Neuronal stem cell (in vitro differentiated cells): ENCODE measurements at regions not wholly inside any gene's neighbourhood (a gene's known extent, or its start where the extent isn't known, plus 50 kb on each side); places are given as distances from the start of the nearest gene placed in this dataset.
"Not testable (repeated sequence)": the region's sequence is repeated elsewhere in the genome, so short reads cannot be mapped to it uniquely, and the experiment has no call there.

Source experiments
- DNase-seq: peaks from one replicate; pipeline ENCODE4 v3.0.0-alpha.2; 2013; ENCODE audit warnings: low spot score
- H2AFZ ChIP-seq: one replicate; pipeline ENCODE4 v1.6.1; 2013; ENCODE audit warnings: mild to moderate bottlenecking, low read length, inconsistent platforms
- H2AK5ac ChIP-seq: 2 replicates; pipeline ENCODE4 v1.6.1; 2013; ENCODE audit warnings: low read depth, mild to moderate bottlenecking, inconsistent platforms, low read length, moderate library complexity, mixed read lengths
- H2BK120ac ChIP-seq: 2 replicates; pipeline ENCODE4 v1.6.1; 2013; ENCODE audit warnings: low read depth, mild to moderate bottlenecking, inconsistent platforms, low read length, moderate library complexity, mixed read lengths
- H2BK12ac ChIP-seq: one replicate; pipeline ENCODE4 v1.6.1; 2013; ENCODE audit warnings: low read length, inconsistent platforms
- H2BK15ac ChIP-seq: 2 replicates; pipeline ENCODE4 v1.6.1; 2013; ENCODE audit warnings: mild to moderate bottlenecking, low read length, inconsistent platforms, mixed read lengths
- H2BK5ac ChIP-seq: one replicate; pipeline ENCODE4 v1.6.1; 2013; ENCODE audit warnings: inconsistent platforms, mild to moderate bottlenecking, low read length, moderate library complexity
- H3K14ac ChIP-seq: one replicate; pipeline ENCODE4 v1.6.1; 2013; ENCODE audit warnings: low read length, inconsistent platforms
- H3K18ac ChIP-seq: 2 replicates; pipeline ENCODE4 v1.6.1; 2013; ENCODE audit warnings: low read length, inconsistent platforms
- H3K23ac ChIP-seq: 2 replicates; pipeline ENCODE4 v1.6.1; 2013; ENCODE audit warnings: low read depth, mild to moderate bottlenecking, mixed read lengths, low read length, inconsistent platforms; ENCODE audit not compliant: poor library complexity
- H3K27ac ChIP-seq: replicated peaks from 3 replicates; pipeline ENCODE4 v1.5.1; 2013; ENCODE audit warnings: low read length, inconsistent platforms
- H3K27me3 ChIP-seq, 3 experiments: 2 replicates each; pipeline ENCODE4 v1.6.1; 2013; ENCODE audit warnings: low read length in 3 of 3, mild to moderate bottlenecking in 2 of 3, inconsistent platforms in 1 of 3, low read depth in 1 of 3, mixed read lengths in 1 of 3, moderate library complexity in 1 of 3; ENCODE audit not compliant: control insufficient read depth in 3 of 3, insufficient read depth in 3 of 3
- H3K36me3 ChIP-seq, 2 donors: replicated peaks in 1 of 2; 2 replicates each; pipeline ENCODE4 v1.6.1; 2013; ENCODE audit warnings: low read length in 2 of 2; ENCODE audit not compliant: control insufficient read depth in 2 of 2, insufficient read depth in 2 of 2
- H3K4ac ChIP-seq: 2 replicates; pipeline ENCODE4 v1.6.1; 2013; ENCODE audit warnings: inconsistent platforms, mild to moderate bottlenecking, low read length, moderate library complexity
- H3K4me1 ChIP-seq, 2 donors: 1 replicate in 1 of 2; 2 replicates in 1 of 2; pipeline ENCODE4 v1.6.1; 2013; ENCODE audit warnings: low read length in 2 of 2, low read depth in 1 of 2; ENCODE audit not compliant: control insufficient read depth in 2 of 2, insufficient read depth in 1 of 2
- H3K4me2 ChIP-seq: one replicate; pipeline ENCODE4 v1.6.1; 2013; ENCODE audit warnings: mild to moderate bottlenecking, low read length, inconsistent platforms; ENCODE audit not compliant: insufficient read depth, poor library complexity, severe bottlenecking
- H3K4me3 ChIP-seq, 2 donors: 2 replicates each; pipeline ENCODE4 v1.5.1; 2013; ENCODE audit warnings: low read length in 2 of 2, mild to moderate bottlenecking in 2 of 2, inconsistent platforms in 1 of 2, moderate library complexity in 1 of 2
- H3K79me1 ChIP-seq: one replicate; pipeline ENCODE4 v1.6.1; 2013; ENCODE audit warnings: low read depth, mild to moderate bottlenecking, inconsistent platforms, low read length, moderate library complexity
- H3K9ac ChIP-seq: one replicate; pipeline ENCODE4 v1.6.1; 2013; ENCODE audit warnings: mild to moderate bottlenecking, low read depth, low read length, inconsistent platforms; ENCODE audit not compliant: poor library complexity
- H3K9me3 ChIP-seq, 2 donors: replicated peaks in 1 of 2; 2 replicates each; pipeline versions ENCODE3 to v1.6.1; 2013; ENCODE audit warnings: low read length in 2 of 2, mild to moderate bottlenecking in 2 of 2, inconsistent platforms in 1 of 2, low read depth in 1 of 2, mixed read lengths in 1 of 2, moderate library complexity in 1 of 2; ENCODE audit not compliant: control insufficient read depth in 2 of 2, insufficient read depth in 1 of 2
- H4K8ac ChIP-seq: one replicate; pipeline ENCODE4 v1.6.1; 2013; ENCODE audit warnings: low read depth, mild to moderate bottlenecking, inconsistent platforms, low read length, moderate library complexity
- H4K91ac ChIP-seq: one replicate; pipeline ENCODE4 v1.6.1; 2013; ENCODE audit warnings: low read length, low read depth, mild to moderate bottlenecking, inconsistent platforms; ENCODE audit not compliant: poor library complexity
- WGBS, 2 donors: extraction: QIAGEN DNeasy Blood & Tissue Kit; methylation state at CpG; one replicate each; pipeline ENCODE4 v1.1.7; 2013; ENCODE audit warnings: missing lambda C conversion rate in 2 of 2, mixed read lengths in 1 of 2; ENCODE audit not compliant: insufficient read length in 2 of 2, insufficient replicate concordance in 1 of 2; ENCODE audit errors: extremely low coverage in 2 of 2; 5-methylcytosine and 5-hydroxymethylcytosine counted together

DNA sequence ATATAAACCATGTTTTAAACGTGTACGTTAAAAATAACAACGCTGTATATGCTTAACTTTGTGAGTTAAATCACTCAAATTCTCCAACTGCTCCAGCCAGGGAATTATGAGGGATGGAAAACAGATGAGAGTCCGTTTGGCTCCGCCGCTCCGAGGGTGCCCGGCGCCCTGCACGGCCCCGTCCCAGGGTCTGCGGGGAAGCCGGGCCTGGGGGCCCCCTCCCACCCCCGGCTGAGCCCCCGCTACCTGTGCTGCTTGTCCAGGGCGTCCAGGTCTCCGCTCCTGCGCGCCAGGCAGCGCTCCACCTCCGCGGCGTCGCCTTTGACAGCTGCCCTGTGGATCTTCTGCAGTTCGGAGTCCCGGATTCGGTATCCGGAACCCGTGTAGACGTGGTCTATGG is 415.5 kb downstream of the FOXD4L4 start:
- H3K14ac ChIP-seq, H3K36me3 ChIP-seq, H2BK12ac ChIP-seq, H3K18ac ChIP-seq, H3K27me3 ChIP-seq, H3K9ac ChIP-seq, H2AK5ac ChIP-seq, H2BK15ac ChIP-seq, H4K91ac ChIP-seq, H3K23ac ChIP-seq, H3K9me3 ChIP-seq, H3K27ac ChIP-seq, H3K4me2 ChIP-seq, H2BK5ac ChIP-seq, H3K79me1 ChIP-seq, H4K8ac ChIP-seq, H3K4ac ChIP-seq, H2AFZ ChIP-seq, H2BK120ac ChIP-seq, DNase-seq, H3K4me1 ChIP-seq: not testable (repeated sequence)
- WGBS, 2 donors: no CpG with 5 or more reads among the region's 30 CpGs
- peak overlapping the region in 1 of 2 donors; percentile 24 for H3K4me3 ChIP-seq

DNA sequence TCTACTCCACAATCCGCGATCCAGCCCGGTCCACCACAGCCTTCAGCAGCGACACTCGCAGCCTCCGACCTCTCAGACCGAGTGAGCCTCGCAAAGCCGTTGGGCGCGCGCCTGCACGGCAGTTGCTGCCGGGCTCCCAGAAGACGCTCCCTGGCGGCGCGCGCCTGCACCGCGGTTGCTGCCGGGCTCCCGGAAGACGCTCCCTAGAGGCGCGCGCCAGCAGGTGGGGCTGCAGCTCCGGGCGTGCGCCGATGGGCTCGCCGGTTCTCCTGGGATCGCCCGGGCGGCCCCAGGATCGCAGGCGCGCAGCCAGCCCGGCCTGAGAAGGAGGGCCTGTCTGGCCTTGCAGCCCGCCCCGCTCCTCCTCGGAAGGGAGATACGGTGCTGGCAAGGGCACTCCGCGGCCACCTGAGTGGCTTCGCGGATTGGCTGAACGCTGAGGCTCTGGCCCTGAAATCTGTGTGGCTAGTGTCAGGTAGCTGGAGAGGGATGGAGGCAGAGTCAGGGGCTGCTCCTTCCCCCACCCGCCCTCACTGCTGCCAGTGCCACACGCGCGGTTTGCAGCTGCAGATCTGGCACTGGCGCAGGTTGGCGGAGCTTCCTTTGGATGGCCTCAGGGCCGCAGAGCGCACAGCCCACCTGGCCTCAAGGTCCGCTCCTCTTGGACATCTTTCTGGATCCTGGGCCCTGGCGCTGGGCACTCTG is 416.2 kb downstream of the FOXD4L4 start:
- not testable (repeated sequence) for H3K18ac ChIP-seq, H3K14ac ChIP-seq, H2BK15ac ChIP-seq, H2AK5ac ChIP-seq, H4K91ac ChIP-seq, H3K79me1 ChIP-seq, H4K8ac ChIP-seq, H3K27me3 ChIP-seq, H2BK12ac ChIP-seq, H3K4me1 ChIP-seq, H3K9ac ChIP-seq, H3K23ac ChIP-seq, H2BK120ac ChIP-seq, H3K36me3 ChIP-seq, H3K27ac ChIP-seq, H3K4ac ChIP-seq, H3K9me3 ChIP-seq, H2BK5ac ChIP-seq
- DNase-seq: peak; percentile 64
- H3K4me3 ChIP-seq: peak overlapping the region in 1 of 2 donors; percentile 20
- peak overlapping the region; percentile 56 for H2AFZ ChIP-seq
- no CpG with 5 or more reads among the region's 59 CpGs for WGBS, 2 donors
- peak overlapping the region; percentile 18 for H3K4me2 ChIP-seq

DNA sequence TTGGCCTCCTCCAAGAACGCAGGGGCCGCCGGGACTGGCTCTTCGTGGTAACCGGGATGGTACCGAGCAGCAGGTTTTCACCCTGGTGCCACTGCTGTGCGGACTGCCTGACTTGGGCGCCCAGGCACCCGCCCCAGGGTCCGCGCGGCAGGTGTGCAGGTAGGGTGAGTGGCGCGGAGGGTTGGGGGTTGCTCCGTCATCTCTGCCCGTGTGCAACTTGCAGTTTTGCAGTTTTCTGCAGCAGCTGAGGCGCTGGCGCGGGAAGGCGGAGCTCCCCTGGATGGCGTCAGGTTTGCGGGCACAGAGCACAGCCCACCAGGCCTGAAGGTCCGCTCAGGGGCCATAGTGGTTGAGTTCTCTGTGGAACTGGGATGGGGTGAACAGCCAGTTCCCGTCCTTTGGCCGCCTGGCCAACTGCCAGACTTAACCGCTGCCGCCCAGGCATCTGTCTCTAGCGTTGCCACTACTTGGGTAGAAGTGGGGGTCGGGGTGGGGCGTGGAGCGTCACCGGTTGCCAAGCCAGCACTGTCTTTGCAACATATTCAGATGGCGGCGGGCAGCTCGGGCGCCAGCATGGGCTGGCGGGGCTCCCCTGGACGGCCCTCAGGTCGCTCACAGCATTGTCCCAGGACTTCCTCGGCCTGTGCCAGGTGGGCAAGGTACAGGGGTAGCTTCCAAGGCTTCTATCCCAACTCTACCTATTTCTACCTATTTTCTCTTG is 417.2 kb downstream of the FOXD4L4 start:
- not testable (repeated sequence) for H3K4me3 ChIP-seq, H3K79me1 ChIP-seq, H4K8ac ChIP-seq, H3K4ac ChIP-seq, H3K4me1 ChIP-seq, H3K14ac ChIP-seq, H3K18ac ChIP-seq, H4K91ac ChIP-seq, H2AK5ac ChIP-seq, H3K4me2 ChIP-seq, H2BK120ac ChIP-seq, H3K9me3 ChIP-seq, H2BK15ac ChIP-seq, H3K23ac ChIP-seq, H2BK12ac ChIP-seq, H3K9ac ChIP-seq, DNase-seq, H3K27ac ChIP-seq, H3K36me3 ChIP-seq, H2AFZ ChIP-seq, H3K27me3 ChIP-seq, H2BK5ac ChIP-seq
- no CpG with 5 or more reads among the region's 40 CpGs for WGBS, 2 donors

DNA sequence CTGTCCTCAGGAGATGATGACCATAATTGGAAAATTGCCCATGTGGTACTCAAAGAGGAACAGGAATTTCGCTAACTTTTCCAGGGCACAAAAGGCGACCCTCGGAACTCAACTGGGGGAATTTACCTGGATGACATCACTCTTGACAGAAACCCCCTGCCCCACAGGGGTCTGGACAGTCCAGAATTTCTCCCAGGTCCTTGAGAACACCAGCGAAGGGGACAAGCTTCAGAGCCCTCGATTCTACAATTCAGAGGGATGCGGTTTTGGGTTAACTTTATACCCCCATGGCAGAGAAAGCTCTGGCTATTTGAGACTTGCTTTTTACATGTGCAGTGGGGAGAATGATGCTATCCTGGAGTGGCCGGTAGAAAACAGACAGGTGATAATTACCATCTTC is 445.4 kb downstream of the FOXD4L4 start:
- H3K36me3 ChIP-seq, DNase-seq, H3K4me3 ChIP-seq, H3K18ac ChIP-seq, H2AFZ ChIP-seq, H4K91ac ChIP-seq, H3K4me2 ChIP-seq, H2BK120ac ChIP-seq, H4K8ac ChIP-seq, H3K4me1 ChIP-seq, H2BK15ac ChIP-seq, H2BK5ac ChIP-seq, H3K9me3 ChIP-seq, H2BK12ac ChIP-seq, H2AK5ac ChIP-seq, H3K79me1 ChIP-seq, H3K9ac ChIP-seq, H3K23ac ChIP-seq, H3K27me3 ChIP-seq, H3K4ac ChIP-seq, H3K14ac ChIP-seq, H3K27ac ChIP-seq: not testable (repeated sequence)
- no CpG with 5 or more reads among the region's 7 CpGs for WGBS, 2 donors
